ENCODE measurements at regions not wholly inside any gene's neighbourhood (a gene's known extent, or its start where the extent isn't known, plus 50 kb on each side); places are given as distances from the start of the nearest gene placed in this dataset.

GRCh38 chrX:84924624-84925023 is 79.1 kb upstream of the APOOL start:
- DNase-seq (ENCODE audit: insufficient read length, low spot score) (no peak), FAIRE-seq (no peak)
- no peak for TF ChIP-seq CTCF (IDR thresholded peaks at IDR 0.05; ENCODE audit: insufficient read depth, missing control alignments)

GRCh38 chrX:84932814-84933213 is 70.9 kb upstream of the APOOL start:
- DNase-seq (ENCODE audit: insufficient read length, low spot score) = no peak
- no peak for TF ChIP-seq CTCF (IDR thresholded peaks at IDR 0.05; ENCODE audit: insufficient read depth, missing control alignments)
- peak; percentile 63 for FAIRE-seq

- FAIRE-seq = no peak
- TF ChIP-seq CTCF (IDR thresholded peaks at IDR 0.05; ENCODE audit: insufficient read depth, missing control alignments) = no peak
- no peak for DNase-seq (ENCODE audit: insufficient read length, low spot score)
These were observed 69.6 kb upstream of the APOOL start for GRCh38 chrX:84933956-84934556.

Data from D721Med (cell line).